ENCODE measurements at regions not wholly inside any gene's neighbourhood (a gene's known extent, or its start where the extent isn't known, plus 50 kb on each side); places are given as distances from the start of the nearest gene placed in this dataset.

DNA sequence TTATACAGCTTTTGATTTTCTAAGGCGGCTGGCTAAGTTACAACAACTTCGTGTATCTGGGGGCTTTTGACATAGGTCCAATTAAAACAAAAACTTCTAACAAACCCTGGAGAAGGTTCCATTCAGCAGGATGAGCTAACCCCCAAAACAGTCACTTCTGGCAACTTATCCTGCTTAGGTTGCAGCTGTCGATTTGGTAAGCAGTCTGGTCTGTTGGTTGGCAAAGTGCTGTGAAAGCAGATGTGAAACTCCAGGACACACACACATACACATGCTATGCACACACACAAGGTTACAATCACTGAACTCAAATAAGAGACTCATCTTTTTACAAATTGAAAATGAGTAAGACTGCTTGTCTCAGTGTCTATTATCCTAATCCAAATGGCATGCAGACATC lies 119.0 kb upstream of the STMND1 start:
- Histone ChIP-seq H2AFZ (ENCODE audit: low read length) (no peak overlapping the region), H3F3A (ENCODE audit: low read depth) (no peaks in the 10 kb centered on the region)
- TF ChIP-seq CTCF (conservative IDR thresholded peaks at IDR 0.05; ENCODE audit: low read length) (no peak), EZH2phosphoT487 (IDR thresholded peaks at IDR 0.05; ENCODE audit: borderline replicate concordance) (no peak)

DNA sequence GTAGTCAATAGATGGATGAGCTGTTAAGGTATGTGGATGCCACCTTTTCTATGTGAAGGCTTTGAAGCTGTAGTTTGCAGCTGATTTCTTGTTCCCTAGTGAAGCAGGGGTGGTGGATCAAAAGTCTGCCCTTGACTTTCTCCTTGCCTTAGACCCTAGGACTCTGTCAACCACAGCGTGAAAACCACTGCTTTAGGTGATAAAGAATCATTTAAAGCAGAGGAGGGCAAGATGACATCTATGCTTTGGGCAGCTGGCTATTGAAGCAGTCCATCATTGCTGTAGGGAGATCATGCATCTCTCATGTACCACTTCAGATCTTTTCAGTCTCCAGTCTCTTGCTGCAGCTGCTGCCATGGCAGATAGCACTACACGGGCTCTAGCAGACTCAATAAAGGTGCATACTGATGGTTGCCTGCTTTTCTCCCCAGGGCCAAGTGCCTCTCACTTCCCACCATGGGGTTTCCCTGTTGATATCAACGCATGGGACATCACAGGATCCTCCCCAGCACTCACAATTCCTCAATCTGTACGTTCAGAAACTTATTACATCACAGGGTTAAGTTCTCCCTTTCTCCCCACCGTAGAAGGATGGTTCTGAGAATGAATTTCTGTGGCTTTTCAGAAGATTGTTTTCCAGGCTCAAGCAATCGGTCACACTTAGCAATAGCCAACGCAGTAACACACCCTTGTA lies 122.0 kb upstream of the STMND1 start:
- Histone ChIP-seq H3F3A (ENCODE audit: low read depth) (no peaks in the 10 kb centered on the region), H3K9me3 (ENCODE audit: insufficient read depth, low read depth, low read length) (no peaks in the 10 kb centered on the region), H2AFZ (ENCODE audit: low read length) (no peak overlapping the region), H3K4me2 (ENCODE audit: low read depth, low read length, poor library complexity, severe bottlenecking) (no peak overlapping the region), H3K79me2 (ENCODE audit: insufficient read depth, low read length) (no peaks in the 10 kb centered on the region), H4K20me1 (ENCODE audit: insufficient read depth, low read length, poor library complexity, severe bottlenecking) (no peaks in the 10 kb centered on the region), H3K9me2 (replicated peaks; ENCODE audit: low read depth, low read length) (no peaks in the 10 kb centered on the region), H3K27me3 (ENCODE audit: insufficient read depth, low read length, poor library complexity, severe bottlenecking) (no peaks in the 10 kb centered on the region), H3K4me1 (ENCODE audit: insufficient read depth, low read length, poor library complexity, severe bottlenecking) (no peaks in the 10 kb centered on the region), H3K4me3 (ENCODE audit: low read length, poor library complexity, severe bottlenecking) (no peak overlapping the region), H3K36me3 (ENCODE audit: insufficient read depth, low read length) (no peaks in the 10 kb centered on the region), H3K9ac (ENCODE audit: low read depth, low read length, poor library complexity, severe bottlenecking) (no peak overlapping the region)
- TF ChIP-seq CTCF (conservative IDR thresholded peaks at IDR 0.05; ENCODE audit: low read length) (no peak), EZH2phosphoT487 (IDR thresholded peaks at IDR 0.05; ENCODE audit: borderline replicate concordance) (no peak)

More for the DNA sequence above, 119.0 kb upstream of the STMND1 start:
- Histone ChIP-seq H3K79me2 (ENCODE audit: insufficient read depth, low read length) (no peaks in the 10 kb centered on the region), H3K36me3 (ENCODE audit: insufficient read depth, low read length) (no peaks in the 10 kb centered on the region), H3K27me3 (ENCODE audit: insufficient read depth, low read length, poor library complexity, severe bottlenecking) (no peaks in the 10 kb centered on the region), H3K9me3 (ENCODE audit: insufficient read depth, low read depth, low read length) (no peaks in the 10 kb centered on the region), H3K9me2 (replicated peaks; ENCODE audit: low read depth, low read length) (no peaks in the 10 kb centered on the region), H3K4me2 (ENCODE audit: low read depth, low read length, poor library complexity, severe bottlenecking) (no peak overlapping the region), H4K20me1 (ENCODE audit: insufficient read depth, low read length, poor library complexity, severe bottlenecking) (no peaks in the 10 kb centered on the region), H3K4me3 (ENCODE audit: low read length, poor library complexity, severe bottlenecking) (no peak overlapping the region), H3K4me1 (ENCODE audit: insufficient read depth, low read length, poor library complexity, severe bottlenecking) (no peaks in the 10 kb centered on the region), H3K9ac (ENCODE audit: low read depth, low read length, poor library complexity, severe bottlenecking) (no peak overlapping the region)

DNA sequence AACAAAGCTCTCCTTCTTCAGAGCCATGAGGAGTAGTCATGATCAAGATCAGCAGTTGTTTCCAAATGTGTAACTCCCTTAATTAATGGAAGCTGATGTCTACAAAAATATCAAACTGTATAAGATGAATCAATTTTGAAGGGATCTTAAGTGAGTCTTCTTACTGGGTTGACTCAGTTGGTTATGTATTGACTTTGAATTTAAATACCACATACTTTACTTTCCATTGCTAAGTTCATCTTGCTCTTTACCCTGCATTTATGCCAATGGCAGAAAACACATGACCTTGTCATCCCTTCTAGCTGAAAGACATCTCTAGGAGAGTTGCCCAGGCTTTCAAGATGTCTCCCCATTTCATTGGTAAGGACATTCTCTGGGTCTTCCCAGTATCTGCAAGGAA lies 123.2 kb upstream of the STMND1 start:
- Histone ChIP-seq H3K79me2 (ENCODE audit: insufficient read depth, low read length) (no peaks in the 10 kb centered on the region), H3K36me3 (ENCODE audit: insufficient read depth, low read length) (no peaks in the 10 kb centered on the region), H3F3A (ENCODE audit: low read depth) (no peaks in the 10 kb centered on the region), H4K20me1 (ENCODE audit: insufficient read depth, low read length, poor library complexity, severe bottlenecking) (no peaks in the 10 kb centered on the region), H3K4me3 (ENCODE audit: low read length, poor library complexity, severe bottlenecking) (no peak overlapping the region), H3K4me1 (ENCODE audit: insufficient read depth, low read length, poor library complexity, severe bottlenecking) (no peaks in the 10 kb centered on the region), H3K9me2 (replicated peaks; ENCODE audit: low read depth, low read length) (no peaks in the 10 kb centered on the region), H3K9ac (ENCODE audit: low read depth, low read length, poor library complexity, severe bottlenecking) (no peak overlapping the region), H3K9me3 (ENCODE audit: insufficient read depth, low read depth, low read length) (no peaks in the 10 kb centered on the region), H3K4me2 (ENCODE audit: low read depth, low read length, poor library complexity, severe bottlenecking) (no peak overlapping the region), H3K27me3 (ENCODE audit: insufficient read depth, low read length, poor library complexity, severe bottlenecking) (no peaks in the 10 kb centered on the region), H2AFZ (ENCODE audit: low read length) (no peak overlapping the region)
- TF ChIP-seq EZH2phosphoT487 (IDR thresholded peaks at IDR 0.05; ENCODE audit: borderline replicate concordance) (no peak), CTCF (conservative IDR thresholded peaks at IDR 0.05; ENCODE audit: low read length) (no peak)
